Activated T-cell treated with anti-CD3 and anti-CD28 coated beads, Interleukin-2, amount 50 U/mL, for 72 hours (primary cell): ENCODE measurements at regions not wholly inside any gene's neighbourhood (a gene's known extent, or its start where the extent isn't known, plus 50 kb on each side); places are given as distances from the start of the nearest gene placed in this dataset.
A peak's percentile ranks its signal among the peaks of the same experiment; 100 is the strongest.
"Not testable (repeated sequence)": the region's sequence is repeated elsewhere in the genome, so short reads cannot be mapped to it uniquely, and the experiment has no call there.

Experiments used
- ATAC-seq, 2 donors: fragments of 150-1000 bp; cut with Tn5 transposase; replicated peaks in 1 of 2; 2 replicates each; pipeline ENCODE4 v1.10.0; 2021; ENCODE audit warnings: moderate library complexity in 2 of 2, mild to moderate bottlenecking in 1 of 2
- DNase-seq, 2 donors: peaks; one replicate each; pipeline ENCODE4 v3.0.0; 2021 to 2022; ENCODE audit warnings: mixed read lengths in 1 of 2
- H3K27ac Mint-ChIP-seq: one replicate; pipeline ENCODE4 v1.8.0; 2022; ENCODE audit warnings: mild to moderate bottlenecking, moderate library complexity, mixed read lengths
- H3K27me3 Mint-ChIP-seq: one replicate; pipeline ENCODE4 v1.8.0; 2022; ENCODE audit warnings: low read depth, mixed read lengths
- H3K36me3 Mint-ChIP-seq, 2 donors: one replicate each; pipeline ENCODE4 v1.8.0; 2022; ENCODE audit warnings: mixed read lengths in 2 of 2, mild to moderate bottlenecking in 1 of 2; ENCODE audit not compliant: insufficient read depth in 2 of 2
- H3K4me1 Mint-ChIP-seq: one replicate; pipeline ENCODE4 v1.8.0; 2022; ENCODE audit warnings: low read depth, mixed read lengths
- H3K4me3 Mint-ChIP-seq, 2 donors: one replicate each; pipeline ENCODE4 v1.8.0; 2022; ENCODE audit warnings: mild to moderate bottlenecking in 2 of 2, mixed read lengths in 2 of 2, moderate library complexity in 2 of 2
- H3K9me3 Mint-ChIP-seq, 2 donors: one replicate each; pipeline ENCODE4 v1.8.0; 2022; ENCODE audit warnings: mixed read lengths in 2 of 2

DNA sequence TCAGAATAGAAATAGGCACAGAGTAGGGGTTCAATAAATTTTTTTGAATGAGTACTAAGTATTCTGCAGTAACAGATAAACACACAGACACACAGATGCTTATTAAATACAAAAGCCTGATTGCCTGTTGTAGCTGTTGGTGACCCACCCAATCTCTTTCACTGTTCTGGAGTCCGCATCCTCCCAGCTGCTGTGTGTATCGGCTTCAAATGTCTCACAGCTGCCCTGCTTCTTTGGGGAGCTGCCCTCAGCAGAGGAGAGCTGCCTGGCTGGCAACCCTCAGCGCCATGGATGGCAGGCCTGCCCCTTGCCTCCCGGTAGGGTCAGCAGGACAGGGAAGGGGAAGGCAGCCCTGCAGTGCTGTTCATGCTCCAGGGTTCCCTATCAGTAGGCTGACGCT is 50.5 kb upstream of the PRNP start:
- DNase-seq (no peak), ATAC-seq (no peak)
- no peak overlapping the region for H3K4me3 Mint-ChIP-seq
- H3K9me3 Mint-ChIP-seq = no peaks in the 10 kb centered on the region
- H3K36me3 Mint-ChIP-seq = no peaks in the 10 kb centered on the region
- H3K27ac Mint-ChIP-seq = no peak overlapping the region
- H3K4me1 Mint-ChIP-seq = no peaks in the 10 kb centered on the region
- no peaks in the 10 kb centered on the region for H3K27me3 Mint-ChIP-seq

DNA sequence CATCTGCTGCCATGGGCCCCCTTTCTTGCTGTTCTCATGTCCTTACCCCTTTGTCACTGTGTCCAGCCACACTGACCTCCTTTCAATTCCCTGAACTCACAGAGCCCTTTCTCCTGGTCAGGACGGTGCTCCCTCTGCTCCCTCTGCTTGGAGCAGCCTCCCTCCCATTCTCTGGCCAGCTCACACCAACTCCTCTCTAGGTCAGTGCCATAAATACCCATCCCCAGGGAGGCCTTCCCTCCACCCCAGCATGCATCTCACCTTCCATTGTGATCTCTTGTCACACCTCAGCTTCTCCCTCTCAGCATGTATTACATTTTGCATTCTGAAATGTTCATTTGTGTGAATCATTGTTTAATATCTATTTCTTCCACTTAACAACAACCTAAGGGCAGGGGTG is 50.9 kb upstream of the PRNP start:
- H3K4me1 Mint-ChIP-seq = no peaks in the 10 kb centered on the region
- DNase-seq = no peak

GRCh38 chr20:4633780-4634179 is 52.5 kb upstream of the PRNP start:
- H3K27ac Mint-ChIP-seq = no peak overlapping the region
- no peaks in the 10 kb centered on the region for H3K9me3 Mint-ChIP-seq
- H3K4me1 Mint-ChIP-seq = no peaks in the 10 kb centered on the region
- no peaks in the 10 kb centered on the region for H3K27me3 Mint-ChIP-seq
- no peaks in the 10 kb centered on the region for H3K36me3 Mint-ChIP-seq
- DNase-seq (no peak), ATAC-seq (no peak)
- no peak overlapping the region for H3K4me3 Mint-ChIP-seq

More for the DNA sequence above, 50.9 kb upstream of the PRNP start:
- no peaks in the 10 kb centered on the region for H3K36me3 Mint-ChIP-seq
- H3K27ac Mint-ChIP-seq = no peak overlapping the region
- no peaks in the 10 kb centered on the region for H3K27me3 Mint-ChIP-seq
- no peaks in the 10 kb centered on the region for H3K9me3 Mint-ChIP-seq
- ATAC-seq = no peak
- no peak overlapping the region for H3K4me3 Mint-ChIP-seq

DNA sequence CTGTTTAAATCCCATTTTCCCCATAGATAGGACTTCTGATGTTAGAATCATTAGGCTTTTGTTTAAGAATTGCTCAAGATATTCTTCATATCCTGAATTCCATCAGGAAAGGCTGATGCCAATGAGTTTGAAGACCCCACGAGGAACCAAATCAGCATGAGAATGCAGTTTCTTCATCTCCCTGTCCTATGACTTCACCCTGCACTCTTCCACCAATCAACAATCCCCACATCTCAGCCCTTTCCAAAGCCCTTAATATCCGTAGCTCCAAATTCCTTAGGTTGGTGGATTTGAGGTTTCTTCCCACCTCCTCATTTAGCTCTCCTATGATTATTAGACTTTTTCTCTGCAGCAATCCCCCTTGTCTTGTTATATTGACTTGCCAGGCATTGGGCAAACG is 52.9 kb upstream of the PRNP start:
- Mint-ChIP-seq H3K27me3 (no peaks in the 10 kb centered on the region), H3K36me3 (no peaks in the 10 kb centered on the region), H3K4me3 (no peak overlapping the region), H3K27ac (no peak overlapping the region), H3K4me1 (no peaks in the 10 kb centered on the region), H3K9me3 (no peaks in the 10 kb centered on the region)
- ATAC-seq (no peak), DNase-seq (no peak)

DNA sequence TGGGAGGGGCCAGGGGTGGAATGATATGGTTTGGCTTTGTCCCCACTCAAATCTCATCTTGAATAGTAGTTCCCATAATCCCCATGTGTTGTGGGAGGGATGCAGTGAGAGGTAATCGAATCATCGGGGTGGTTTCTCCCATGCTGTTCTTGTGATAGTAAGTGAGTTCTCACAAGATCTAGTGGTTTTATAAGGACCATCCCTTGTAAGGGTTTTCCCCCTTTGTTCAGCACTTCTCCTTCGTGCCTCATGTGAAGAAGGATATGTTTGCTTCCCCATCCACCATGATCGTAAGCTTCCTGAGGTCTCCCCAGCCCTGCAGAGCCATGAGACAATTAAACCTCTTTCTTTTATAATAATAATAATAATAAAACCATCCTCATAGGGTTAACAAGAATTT is 53.4 kb upstream of the PRNP start:
- Mint-ChIP-seq H3K4me1 (no peaks in the 10 kb centered on the region), H3K4me3 (no peak overlapping the region), H3K9me3 (no peaks in the 10 kb centered on the region), H3K36me3 (no peaks in the 10 kb centered on the region), H3K27ac (no peak overlapping the region), H3K27me3 (no peaks in the 10 kb centered on the region)
- DNase-seq = no peak
- no peak for ATAC-seq

- Mint-ChIP-seq H3K4me1 (no peaks in the 10 kb centered on the region), H3K36me3 (peaks cover 2 to 4% of the 10 kb centered on the region in 2 donors), H3K27ac (no peak overlapping the region), H3K9me3 (peaks cover 6 to 8% of the 10 kb centered on the region in 2 donors), H3K27me3 (peaks cover 23% of the 10 kb centered on the region), H3K4me3 (no peak overlapping the region)
- no peak for ATAC-seq
- no peak for DNase-seq
These were observed 60.0 kb upstream of the PRNP start for GRCh38 chr20:4626228-4626627.

GRCh38 chr20:4625687-4626086 is 60.6 kb upstream of the PRNP start:
- DNase-seq = no peak

DNA sequence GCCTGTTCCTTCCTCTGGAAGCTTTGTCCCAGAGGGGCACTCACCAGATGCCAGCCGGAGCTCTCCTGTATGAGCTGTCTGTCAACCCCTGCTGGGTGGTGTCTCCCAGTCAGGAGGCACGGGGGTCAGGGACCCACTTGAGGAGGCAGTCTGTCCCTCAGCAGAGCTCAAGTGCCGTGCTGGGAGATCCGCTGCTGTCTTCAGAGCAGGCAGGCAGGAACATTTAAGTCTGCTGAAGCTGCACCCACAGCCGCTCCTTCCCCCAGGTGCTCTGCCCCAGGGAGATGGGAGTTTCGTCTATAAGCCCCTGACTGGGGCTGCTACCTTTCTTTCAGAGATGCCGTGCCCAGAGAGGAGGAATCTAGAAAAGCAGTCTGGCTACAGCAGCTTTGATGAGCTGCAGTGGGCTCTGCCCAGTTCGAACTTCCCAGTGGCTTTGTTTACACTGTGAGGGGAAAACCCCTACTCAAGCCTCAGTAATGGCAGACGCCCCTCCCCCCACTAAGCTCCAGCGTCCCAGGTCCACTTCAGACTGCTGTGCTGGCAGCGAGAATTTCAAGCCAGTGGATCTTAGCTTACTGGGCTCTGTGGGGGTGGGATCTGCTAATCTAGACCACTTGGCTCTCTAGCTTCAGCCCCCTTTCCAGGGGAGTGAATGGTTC is 61.5 kb upstream of the PRNP start:
- H3K4me3 Mint-ChIP-seq, H3K27ac Mint-ChIP-seq, H3K36me3 Mint-ChIP-seq, H3K4me1 Mint-ChIP-seq, ATAC-seq, H3K9me3 Mint-ChIP-seq, DNase-seq: not testable (repeated sequence)
- peaks cover 25% of the 10 kb centered on the region for H3K27me3 Mint-ChIP-seq

More at GRCh38 chr20:4625687-4626086, 60.6 kb upstream of the PRNP start:
- Mint-ChIP-seq H3K9me3 (peaks cover 6 to 8% of the 10 kb centered on the region in 2 donors), H3K4me1 (no peaks in the 10 kb centered on the region), H3K4me3 (no peak overlapping the region), H3K27ac (no peak overlapping the region), H3K36me3 (peaks cover 2 to 4% of the 10 kb centered on the region in 2 donors), H3K27me3 (peaks cover 25% of the 10 kb centered on the region)
- ATAC-seq = no peak

GRCh38 chr20:4619144-4619543 is 67.1 kb upstream of the PRNP start:
- not testable (repeated sequence) for DNase-seq, ATAC-seq, H3K36me3 Mint-ChIP-seq, H3K4me1 Mint-ChIP-seq, H3K4me3 Mint-ChIP-seq, H3K27ac Mint-ChIP-seq
- peaks cover 20% of the 10 kb centered on the region for H3K27me3 Mint-ChIP-seq
- peaks cover 12 to 14% of the 10 kb centered on the region in 2 donors for H3K9me3 Mint-ChIP-seq

- Mint-ChIP-seq H3K4me3 (no peak overlapping the region), H3K36me3 (peaks cover 3 to 4% of the 10 kb centered on the region in 2 donors), H3K9me3 (peaks cover 9 to 10% of the 10 kb centered on the region in 2 donors), H3K27me3 (peaks cover 16% of the 10 kb centered on the region), H3K27ac (no peak overlapping the region), H3K4me1 (no peaks in the 10 kb centered on the region)
- DNase-seq = no peak
- no peak for ATAC-seq
These were observed 68.8 kb upstream of the PRNP start for GRCh38 chr20:4617484-4617883.

DNA sequence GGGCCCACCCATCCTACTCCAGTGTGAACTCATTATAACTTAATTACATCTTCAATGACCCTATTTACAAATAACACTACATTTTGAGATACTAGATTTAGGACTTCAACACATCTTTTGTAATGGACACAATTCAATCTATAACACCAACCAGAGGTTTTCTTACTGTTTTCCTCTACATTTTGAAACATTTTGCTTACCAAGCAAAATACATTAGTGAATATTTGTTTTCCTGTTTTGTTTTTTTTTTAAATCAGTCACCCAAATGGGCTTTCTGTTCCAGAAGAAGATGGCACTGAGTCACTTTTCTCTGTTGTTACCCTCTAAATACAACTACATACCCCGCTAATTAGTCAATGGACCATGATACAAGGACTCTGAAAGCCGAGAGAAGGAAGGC is 69.2 kb upstream of the PRNP start:
- H3K27me3 Mint-ChIP-seq = peaks cover 18% of the 10 kb centered on the region
- ATAC-seq (no peak), DNase-seq (no peak)
- no peaks in the 10 kb centered on the region for H3K4me1 Mint-ChIP-seq
- no peak overlapping the region for H3K4me3 Mint-ChIP-seq
- H3K36me3 Mint-ChIP-seq = peaks cover 2 to 3% of the 10 kb centered on the region in 2 donors
- peaks cover 7% of the 10 kb centered on the region in 2 donors for H3K9me3 Mint-ChIP-seq
- H3K27ac Mint-ChIP-seq = no peak overlapping the region

GRCh38 chr20:4613718-4614620 is 72.3 kb upstream of the PRNP start:
- Mint-ChIP-seq H3K27ac (no peak overlapping the region), H3K27me3 (peaks cover 11% of the 10 kb centered on the region), H3K36me3 (peaks cover 2 to 3% of the 10 kb centered on the region in 2 donors), H3K9me3 (peaks cover 5 to 7% of the 10 kb centered on the region in 2 donors), H3K4me3 (no peak overlapping the region), H3K4me1 (no peaks in the 10 kb centered on the region)
- DNase-seq (peak; percentile 64 to 72), ATAC-seq (peak; percentile 77 to 78)

DNA sequence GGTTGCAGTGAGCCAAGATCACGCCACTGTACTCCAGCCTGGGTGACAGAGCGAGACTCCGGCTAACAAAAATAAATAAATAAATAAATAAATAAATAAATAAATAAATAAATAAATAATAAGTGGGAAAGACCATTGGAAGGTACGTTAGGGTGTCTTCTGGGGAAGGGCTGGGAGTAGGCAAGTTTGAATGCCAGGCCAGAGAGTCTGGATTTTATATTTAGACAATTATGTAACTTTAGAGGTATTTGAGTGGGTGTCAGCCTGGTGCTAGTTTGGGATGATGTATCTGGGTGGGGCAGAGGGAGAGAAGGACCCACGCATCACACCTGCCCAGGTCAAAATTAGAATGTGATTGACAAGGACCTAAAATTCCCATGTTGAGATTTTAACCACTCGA is 73.1 kb upstream of the PRNP start:
- H3K27me3 Mint-ChIP-seq = peaks cover 16% of the 10 kb centered on the region
- peaks cover 5 to 7% of the 10 kb centered on the region in 2 donors for H3K9me3 Mint-ChIP-seq
- no peak overlapping the region for H3K4me3 Mint-ChIP-seq
- no peaks in the 10 kb centered on the region for H3K4me1 Mint-ChIP-seq
- no peak for DNase-seq
- no peak for ATAC-seq
- no peak overlapping the region for H3K27ac Mint-ChIP-seq
- H3K36me3 Mint-ChIP-seq = peaks cover 2 to 3% of the 10 kb centered on the region in 2 donors
